ENCODE measurements at regions not wholly inside any gene's neighbourhood (a gene's known extent, or its start where the extent isn't known, plus 50 kb on each side); places are given as distances from the start of the nearest gene placed in this dataset.

- peak in 1 of 14 experiments; percentile 1 for DNase-seq
- POLR2A ChIA-PET, result no interaction called here
- Mint-ChIP-seq H3K27me3 (no peaks in the 10 kb centered on the region), H3K27ac (no peak overlapping the region), H3K4me1 (ENCODE audit: low read depth) (no peaks in the 10 kb centered on the region), H3K36me3 (ENCODE audit: low read depth) (no peaks in the 10 kb centered on the region), H3K9me3 (peaks cover 7% of the 10 kb centered on the region), H3K4me3 (no peak overlapping the region)
- ATAC-seq (ENCODE audit: poor library complexity), result no peak
- TF ChIP-seq CTCF (IDR thresholded peaks at IDR 0.05), result no peak
- Histone ChIP-seq H3K4me1 (ENCODE audit: insufficient read depth, low read length) (no peaks in the 10 kb centered on the region), H3K9me3 (ENCODE audit: control insufficient read depth in 1 of 2, insufficient read depth in 1 of 2, low read length in 2 of 2) (peaks cover 0 to 4% of the 10 kb centered on the region in 2 experiments), H3K27ac (ENCODE audit: low read depth in 1 of 2, low read length in 2 of 2) (no peak overlapping the region), H3K4me3 (ENCODE audit: low read length) (no peak overlapping the region), H3K36me3 (ENCODE audit: insufficient read depth, low read length) (no peaks in the 10 kb centered on the region), H3K27me3 (ENCODE audit: control insufficient read depth in 1 of 2, insufficient read depth in 2 of 2, low read length in 2 of 2) (no peaks in the 10 kb centered on the region)
- intact Hi-C loops (cut with DNase I, micrococcal nuclease), result no loop called here
- CTCF ChIA-PET, result no interaction called here
Measured at GRCh38 chr14:85416771-85417170, 113.2 kb upstream of the FLRT2 start.

GRCh38 chr14:85417396-85417795, 112.5 kb upstream of the FLRT2 start:
- Histone ChIP-seq H3K27ac (ENCODE audit: low read depth in 1 of 2, low read length in 2 of 2) (no peak overlapping the region), H3K4me3 (ENCODE audit: low read length) (no peak overlapping the region), H3K36me3 (ENCODE audit: insufficient read depth, low read length) (no peaks in the 10 kb centered on the region), H3K9me3 (ENCODE audit: control insufficient read depth in 1 of 2, insufficient read depth in 1 of 2, low read length in 2 of 2) (peaks cover 0 to 1% of the 10 kb centered on the region in 2 experiments), H3K4me1 (ENCODE audit: insufficient read depth, low read length) (no peaks in the 10 kb centered on the region), H3K27me3 (ENCODE audit: control insufficient read depth in 1 of 2, insufficient read depth in 2 of 2, low read length in 2 of 2) (no peaks in the 10 kb centered on the region)
- POLR2A ChIA-PET, result no interaction called here
- DNase-seq (no peak), ATAC-seq (ENCODE audit: poor library complexity) (no peak)
- Mint-ChIP-seq H3K4me1 (ENCODE audit: low read depth) (no peaks in the 10 kb centered on the region), H3K27me3 (no peaks in the 10 kb centered on the region), H3K27ac (no peak overlapping the region), H3K9me3 (peaks cover 7% of the 10 kb centered on the region), H3K36me3 (ENCODE audit: low read depth) (no peaks in the 10 kb centered on the region), H3K4me3 (no peak overlapping the region)
- TF ChIP-seq CTCF (IDR thresholded peaks at IDR 0.05), result no peak
- intact Hi-C loops (cut with DNase I, micrococcal nuclease), result no loop called here
- CTCF ChIA-PET, result no interaction called here

GRCh38 chr14:85418721-85419120, 111.2 kb upstream of the FLRT2 start:
- Mint-ChIP-seq H3K4me1 (ENCODE audit: low read depth) (no peaks in the 10 kb centered on the region), H3K4me3 (no peak overlapping the region), H3K27ac (no peak overlapping the region), H3K27me3 (no peaks in the 10 kb centered on the region), H3K36me3 (ENCODE audit: low read depth) (no peaks in the 10 kb centered on the region), H3K9me3 (peaks cover 9% of the 10 kb centered on the region)
- DNase-seq (no peak), ATAC-seq (ENCODE audit: poor library complexity) (no peak)
- ChIA-PET POLR2A (no interaction called here), CTCF (no interaction called here)
- no peaks in the 10 kb centered on the region for H3K27me3 ChIP-seq (ENCODE audit: control insufficient read depth in 1 of 2, insufficient read depth in 2 of 2, low read length in 2 of 2)
- no peak overlapping the region for H3K4me3 ChIP-seq (ENCODE audit: low read length)
- no peak overlapping the region for H3K27ac ChIP-seq (ENCODE audit: low read depth in 1 of 2, low read length in 2 of 2)
- no peaks in the 10 kb centered on the region for H3K36me3 ChIP-seq (ENCODE audit: insufficient read depth, low read length)
- no peaks in the 10 kb centered on the region for H3K9me3 ChIP-seq (ENCODE audit: control insufficient read depth in 1 of 2, insufficient read depth in 1 of 2, low read length in 2 of 2)
- H3K4me1 ChIP-seq (ENCODE audit: insufficient read depth, low read length), result no peaks in the 10 kb centered on the region
- TF ChIP-seq CTCF (IDR thresholded peaks at IDR 0.05), result no peak
- intact Hi-C loops (cut with DNase I, micrococcal nuclease), result no loop called here

Measured in CD4-positive, alpha-beta T cell (primary cell).